IMR-90 (cell line): ENCODE measurements at regions not wholly inside any gene's neighbourhood (a gene's known extent, or its start where the extent isn't known, plus 50 kb on each side); places are given as distances from the start of the nearest gene placed in this dataset.

Experiments used
- ATAC-seq: fragments of 200-7000 bp; cut with Tn5 transposase; 2 replicates; pipeline ENCODE4 v1.9.1; 2020; ENCODE audit warnings: low read depth, mild to moderate bottlenecking, moderate library complexity
- BruUV-seq: library from RNA; stranded (reverse); fragments of 400-500 nt; replicated peaks from 2 replicates; lab custom pipeline; 2021; lab: Mats Ljungman, UMichigan
- CTCF ChIA-PET: fragments of 300-600 bp; formaldehyde crosslinking; extraction: SDS; loops from one replicate; lab custom pipeline; 2021; ENCODE audit warnings: antibody characterized with exemption; lab: Yijun Ruan, JAX
- POLR2A ChIA-PET: fragments of 300-600 bp; sonication (Branson Sonifier 250); formaldehyde crosslinking; loops from one replicate; lab custom pipeline; 2022; ENCODE audit warnings: antibody characterized with exemption; ENCODE audit not compliant: unreplicated experiment; lab: Charles Lee
- DNase-seq: peaks from one replicate; pipeline ENCODE4 v3.0.0; 2013
- H2AFZ ChIP-seq: replicated peaks from 2 replicates; pipeline ENCODE3; 2013; ENCODE audit warnings: low read length, mild to moderate bottlenecking; ENCODE audit not compliant: poor library complexity
- H2AK5ac ChIP-seq: 2 replicates; pipeline ENCODE4 v1.6.1; 2013; ENCODE audit warnings: low read depth, low read length, inconsistent platforms
- H2AK9ac ChIP-seq: replicated peaks from 2 replicates; pipeline ENCODE3; 2013; ENCODE audit warnings: mild to moderate bottlenecking, low read depth, low read length, moderate library complexity; ENCODE audit not compliant: poor library complexity
- H2BK120ac ChIP-seq: 2 replicates; pipeline ENCODE4 v1.6.1; 2013; ENCODE audit warnings: low read depth, low read length, inconsistent platforms
- H2BK15ac ChIP-seq: 3 replicates; pipeline ENCODE4 v1.6.1; 2013; ENCODE audit warnings: low read depth, low read length, inconsistent platforms
- H2BK20ac ChIP-seq: 2 replicates; pipeline ENCODE4 v1.6.1; 2013; ENCODE audit warnings: low read depth, mild to moderate bottlenecking, inconsistent platforms, low read length, moderate library complexity
- H2BK5ac ChIP-seq: 2 replicates; pipeline ENCODE4 v1.6.1; 2013; ENCODE audit warnings: mild to moderate bottlenecking, low read depth, low read length, inconsistent platforms; ENCODE audit not compliant: poor library complexity, severe bottlenecking
- H3K14ac ChIP-seq: replicated peaks from 2 replicates; pipeline ENCODE4 v1.6.1; 2013; ENCODE audit warnings: low read depth, low read length, inconsistent platforms
- H3K18ac ChIP-seq: 2 replicates; pipeline ENCODE4 v1.6.1; 2013; ENCODE audit warnings: low read depth, low read length, control low read depth
- H3K23ac ChIP-seq: 2 replicates; pipeline ENCODE4 v1.6.1; 2013; ENCODE audit warnings: low read depth, low read length, inconsistent platforms
- H3K27ac ChIP-seq: 2 replicates; pipeline ENCODE4 v1.5.1; 2013; ENCODE audit warnings: mild to moderate bottlenecking, control low read depth, low read length; ENCODE audit not compliant: insufficient read depth
- H3K27me3 ChIP-seq: 2 replicates; pipeline ENCODE4 v1.6.1; 2013; ENCODE audit warnings: low read length; ENCODE audit not compliant: control insufficient read depth, insufficient read depth
- H3K36me3 ChIP-seq: 2 replicates; pipeline ENCODE4 v1.6.1; 2013; ENCODE audit warnings: low read length, mixed read lengths; ENCODE audit not compliant: control insufficient read depth, insufficient read depth
- H3K4ac ChIP-seq: 2 replicates; pipeline ENCODE4 v1.6.1; 2013; ENCODE audit warnings: low read depth, low read length, inconsistent platforms
- H3K4me1 ChIP-seq: 2 replicates; pipeline ENCODE4 v1.6.1; 2013; ENCODE audit warnings: low read length, mixed read lengths; ENCODE audit not compliant: control insufficient read depth, insufficient read depth
- H3K4me2 ChIP-seq: 2 replicates; pipeline ENCODE4 v1.6.1; 2013; ENCODE audit warnings: low read depth, mild to moderate bottlenecking, control low read depth, low read length, moderate library complexity
- H3K4me3 ChIP-seq: 2 replicates; pipeline ENCODE4 v1.5.1; 2013; ENCODE audit warnings: low read depth, mild to moderate bottlenecking, control low read depth, low read length, moderate library complexity; ENCODE audit not compliant: insufficient read depth
- H3K56ac ChIP-seq: 2 replicates; pipeline ENCODE4 v1.6.1; 2013; ENCODE audit warnings: low read length, inconsistent platforms; ENCODE audit not compliant: insufficient read depth; ENCODE audit errors: extremely low read depth
- H3K79me1 ChIP-seq, 2 experiments: 2 replicates each; pipeline ENCODE4 v1.6.1; 2013; ENCODE audit warnings: low read length in 2 of 2, inconsistent platforms in 1 of 2, low read depth in 1 of 2
- H3K9ac ChIP-seq: 2 replicates; pipeline ENCODE4 v1.6.1; 2013; ENCODE audit warnings: low read depth, low read length, control low read depth
- H3K9me1 ChIP-seq: 2 replicates; pipeline ENCODE4 v1.6.1; 2013; ENCODE audit warnings: low read length, inconsistent platforms; ENCODE audit not compliant: insufficient read depth
- H3K9me3 ChIP-seq: 2 replicates; pipeline ENCODE4 v1.6.1; 2013; ENCODE audit warnings: low read length; ENCODE audit not compliant: control insufficient read depth, insufficient read depth
- H4K20me1 ChIP-seq: 2 replicates; pipeline ENCODE4 v1.6.1; 2013; ENCODE audit warnings: low read length, inconsistent platforms; ENCODE audit not compliant: insufficient read depth
- H4K5ac ChIP-seq: 2 replicates; pipeline ENCODE4 v1.6.1; 2013; ENCODE audit warnings: mild to moderate bottlenecking, low read depth, low read length, control low read depth
- H4K8ac ChIP-seq, 2 experiments: 2 replicates each; pipeline ENCODE4 v1.6.1; 2013; ENCODE audit warnings: low read depth in 2 of 2, low read length in 2 of 2, control low read depth in 1 of 2, inconsistent platforms in 1 of 2
- H4K91ac ChIP-seq: 2 replicates; pipeline ENCODE4 v1.6.1; 2013; ENCODE audit warnings: low read depth, low read length, inconsistent platforms; ENCODE audit not compliant: insufficient read depth
- CHD1 ChIP-seq: IDR thresholded peaks from 2 replicates; pipeline ENCODE4 v1.6.1; 2012; ENCODE audit warnings: low read depth, low read length, improper control_type of control experiment
- ELK1 ChIP-seq: fragments of 150-350 bp; IDR thresholded peaks from 2 replicates; pipeline ENCODE4 v1.6.1; 2016; ENCODE audit warnings: low read depth, mild to moderate bottlenecking, low read length, moderate library complexity, borderline replicate concordance
- SMC3 ChIP-seq: fragments of 150-350 bp; IDR thresholded peaks from 2 replicates; pipeline ENCODE4 v1.6.1; 2016; ENCODE audit warnings: low read depth, mild to moderate bottlenecking, antibody characterized with exemption, low read length, moderate library complexity
- WGBS, 2 experiments: methylation state at CpG; one replicate each; pipeline versions ENCODE4 v1.1.5 to v1.1.7; 2013; ENCODE audit warnings: missing lambda C conversion rate in 2 of 2; ENCODE audit not compliant: insufficient read length in 1 of 2; ENCODE audit errors: extremely low coverage in 2 of 2; 5-methylcytosine and 5-hydroxymethylcytosine counted together
- dilution Hi-C: fragments of 300-500 bp; cut with HindIII; formaldehyde crosslinking; loops from one replicate; pipeline ENCODE4 v1.14.3; 2018; ENCODE audit warnings: low sequenced_read_pairs; ENCODE audit not compliant: unreplicated experiment
- in situ Hi-C: fragments of 300-500 bp; cut with MboI; formaldehyde crosslinking; loops from 3 replicates; pipeline ENCODE4 v1.14.3; 2019; ENCODE audit warnings: low sequenced_read_pairs, inconsistent platforms, mixed read lengths
- intact Hi-C: fragments of 100-400 bp; cut with micrococcal nuclease; formaldehyde crosslinking; loops from 2 replicates; pipeline ENCODE4 v1.10.0; 2022

GRCh38 chr1:244207935-244208244 is 156.8 kb downstream of the ZBTB18 start:
- Histone ChIP-seq H2AFZ (no peak overlapping the region), H3K9ac (no peak overlapping the region), H4K5ac (no peak overlapping the region), H3K18ac (no peak overlapping the region; the same call in 1 of the 2 replicates), H3K79me1 (no peaks in the 10 kb centered on the region), H3K4me3 (no peak overlapping the region), H2BK15ac (no peak overlapping the region), H2BK120ac (no peak overlapping the region), H2BK5ac (no peak overlapping the region), H4K20me1 (no peaks in the 10 kb centered on the region), H4K8ac (no peak overlapping the region), H3K36me3 (no peaks in the 10 kb centered on the region), H3K9me1 (peaks cover 3% of the 10 kb centered on the region; the same call in 1 of the 2 replicates), H4K91ac (no peak overlapping the region), H2BK20ac (no peak overlapping the region), H3K56ac (no peak overlapping the region), H3K9me3 (no peaks in the 10 kb centered on the region), H3K27me3 (no peaks in the 10 kb centered on the region), H3K27ac (no peak overlapping the region), H2AK5ac (no peak overlapping the region), H2AK9ac (no peak overlapping the region), H3K4me2 (no peak overlapping the region), H3K4me1 (peaks cover 6% of the 10 kb centered on the region), H3K23ac (no peak overlapping the region), H3K4ac (no peak overlapping the region; the same call in 1 of the 2 replicates), H3K14ac (no peak overlapping the region)
- DNase-seq (peak; percentile 27), ATAC-seq (no peak)
- intact Hi-C loops, result no loop called here
- BruUV-seq, result no TSS peak
- ChIA-PET CTCF (no interaction called here), POLR2A (no interaction called here)
- in situ Hi-C loops, result no loop called here
- no CpG with 5 or more reads among the region's 2 CpGs for WGBS, 2 experiments
- dilution Hi-C loops, result no loop called here
- TF ChIP-seq ELK1 (no peak), SMC3 (no peak), CHD1 (no peak)
